ENCODE measurements at regions not wholly inside any gene's neighbourhood (a gene's known extent, or its start where the extent isn't known, plus 50 kb on each side); places are given as distances from the start of the nearest gene placed in this dataset.
"Not testable (repeated sequence)": the region's sequence is repeated elsewhere in the genome, so short reads cannot be mapped to it uniquely, and the experiment has no call there.

GRCh38 chr11:8773916-8774539 lies 91.4 kb downstream of the RPL27A start:
- H3K4me1 ChIP-seq (replicated peaks; ENCODE audit: insufficient read depth): peaks cover 3% of the 10 kb centered on the region
- CTCF ChIA-PET: no interaction called here
- no peak overlapping the region for H3K4me2 ChIP-seq
- no peaks in the 10 kb centered on the region for H4K20me1 ChIP-seq (ENCODE audit: insufficient read depth)
- no peaks in the 10 kb centered on the region for H3K27me3 ChIP-seq (ENCODE audit: insufficient read depth, low read depth)
- intact Hi-C loops (cut with micrococcal nuclease; ENCODE audit: unreplicated experiment): no loop called here
- H3K36me3 ChIP-seq (ENCODE audit: low read depth): no peaks in the 10 kb centered on the region
- H3K79me2 ChIP-seq (ENCODE audit: low read depth): no peaks in the 10 kb centered on the region
- H3K9me2 ChIP-seq (ENCODE audit: insufficient read depth): no peaks in the 10 kb centered on the region
- no peaks in the 10 kb centered on the region for H3K9me3 ChIP-seq (ENCODE audit: insufficient read depth, low read depth)
- DNase-seq: no peak
- TF ChIP-seq EZH2 (IDR thresholded peaks at IDR 0.05; ENCODE audit: low read depth): no peak
- no peak for TF ChIP-seq CTCF (conservative IDR thresholded peaks at IDR 0.05)
- H3K4me3 ChIP-seq: no peak overlapping the region
- BruUV-seq (replicated peaks): no TSS peak
- H3K27ac ChIP-seq: no peak overlapping the region
- H3F3A ChIP-seq (ENCODE audit: insufficient read depth, low read depth): 0 out of 2 replicates have a peak, but pooled peaks cover 2% of the 10 kb centered on the region
- H2AFZ ChIP-seq: no peak overlapping the region
- POLR2A ChIA-PET (ENCODE audit: unreplicated experiment): no interaction called here

- H3K27ac ChIP-seq; CTCF ChIA-PET; DNase-seq; BruUV-seq (replicated peaks); H3F3A ChIP-seq (ENCODE audit: insufficient read depth, low read depth); H3K4me2 ChIP-seq; H4K20me1 ChIP-seq (ENCODE audit: insufficient read depth); intact Hi-C loops (cut with micrococcal nuclease; ENCODE audit: unreplicated experiment); POLR2A ChIA-PET (ENCODE audit: unreplicated experiment); H3K9me2 ChIP-seq (ENCODE audit: insufficient read depth); H2AFZ ChIP-seq; H3K79me2 ChIP-seq (ENCODE audit: low read depth); H3K9me3 ChIP-seq (ENCODE audit: insufficient read depth, low read depth); H3K36me3 ChIP-seq (ENCODE audit: low read depth); H3K4me1 ChIP-seq (replicated peaks; ENCODE audit: insufficient read depth); H3K27me3 ChIP-seq (ENCODE audit: insufficient read depth, low read depth); H3K4me3 ChIP-seq: not testable (repeated sequence)
These were observed 92.3 kb downstream of the RPL27A start for GRCh38 chr11:8774916-8775315.

- Histone ChIP-seq H3K27ac (no peak overlapping the region), H3K9me3 (ENCODE audit: insufficient read depth, low read depth) (no peaks in the 10 kb centered on the region), H2AFZ (no peak overlapping the region), H3K79me2 (ENCODE audit: low read depth) (no peaks in the 10 kb centered on the region), H3K4me3 (no peak overlapping the region), H3K36me3 (ENCODE audit: low read depth) (no peaks in the 10 kb centered on the region), H4K20me1 (ENCODE audit: insufficient read depth) (no peaks in the 10 kb centered on the region), H3K27me3 (ENCODE audit: insufficient read depth, low read depth) (no peaks in the 10 kb centered on the region), H3K4me1 (replicated peaks; ENCODE audit: insufficient read depth) (no peaks in the 10 kb centered on the region), H3F3A (ENCODE audit: insufficient read depth, low read depth) (no peaks in the 10 kb centered on the region), H3K4me2 (no peak overlapping the region), H3K9me2 (ENCODE audit: insufficient read depth) (no peaks in the 10 kb centered on the region)
- no TSS peak for BruUV-seq (replicated peaks)
- DNase-seq: no peak
- intact Hi-C loops (cut with micrococcal nuclease; ENCODE audit: unreplicated experiment): no loop called here
- ChIA-PET POLR2A (ENCODE audit: unreplicated experiment) (no interaction called here), CTCF (no interaction called here)
- TF ChIP-seq CTCF (conservative IDR thresholded peaks at IDR 0.05) (no peak), EZH2 (IDR thresholded peaks at IDR 0.05; ENCODE audit: low read depth) (no peak)
These were observed 92.7 kb downstream of the RPL27A start for GRCh38 chr11:8775332-8775731.

- Histone ChIP-seq H3K36me3 (ENCODE audit: low read depth) (no peaks in the 10 kb centered on the region), H3K79me2 (ENCODE audit: low read depth) (no peaks in the 10 kb centered on the region), H3F3A (ENCODE audit: insufficient read depth, low read depth) (no peaks in the 10 kb centered on the region), H3K4me3 (no peak overlapping the region), H4K20me1 (ENCODE audit: insufficient read depth) (no peaks in the 10 kb centered on the region), H3K4me1 (replicated peaks; ENCODE audit: insufficient read depth) (no peaks in the 10 kb centered on the region), H3K9me2 (ENCODE audit: insufficient read depth) (no peaks in the 10 kb centered on the region), H3K27me3 (ENCODE audit: insufficient read depth, low read depth) (no peaks in the 10 kb centered on the region), H2AFZ (no peak overlapping the region), H3K9me3 (ENCODE audit: insufficient read depth, low read depth) (no peaks in the 10 kb centered on the region), H3K4me2 (no peak overlapping the region), H3K27ac (no peak overlapping the region)
- ChIA-PET POLR2A (ENCODE audit: unreplicated experiment) (no interaction called here), CTCF (no interaction called here)
- no TSS peak for BruUV-seq (replicated peaks)
- intact Hi-C loops (cut with micrococcal nuclease; ENCODE audit: unreplicated experiment): no loop called here
- DNase-seq: no peak
- TF ChIP-seq CTCF (conservative IDR thresholded peaks at IDR 0.05): no peak
- TF ChIP-seq EZH2 (IDR thresholded peaks at IDR 0.05; ENCODE audit: low read depth): no peak
These were observed 93.1 kb downstream of the RPL27A start for GRCh38 chr11:8775734-8776133.
